GM03348 (cell line): ENCODE measurements at regions not wholly inside any gene's neighbourhood (a gene's known extent, or its start where the extent isn't known, plus 50 kb on each side); places are given as distances from the start of the nearest gene placed in this dataset.

Source experiments
- DNase-seq: peaks from one replicate; pipeline ENCODE4 v3.0.0; 2012; ENCODE audit warnings: low spot score

DNA sequence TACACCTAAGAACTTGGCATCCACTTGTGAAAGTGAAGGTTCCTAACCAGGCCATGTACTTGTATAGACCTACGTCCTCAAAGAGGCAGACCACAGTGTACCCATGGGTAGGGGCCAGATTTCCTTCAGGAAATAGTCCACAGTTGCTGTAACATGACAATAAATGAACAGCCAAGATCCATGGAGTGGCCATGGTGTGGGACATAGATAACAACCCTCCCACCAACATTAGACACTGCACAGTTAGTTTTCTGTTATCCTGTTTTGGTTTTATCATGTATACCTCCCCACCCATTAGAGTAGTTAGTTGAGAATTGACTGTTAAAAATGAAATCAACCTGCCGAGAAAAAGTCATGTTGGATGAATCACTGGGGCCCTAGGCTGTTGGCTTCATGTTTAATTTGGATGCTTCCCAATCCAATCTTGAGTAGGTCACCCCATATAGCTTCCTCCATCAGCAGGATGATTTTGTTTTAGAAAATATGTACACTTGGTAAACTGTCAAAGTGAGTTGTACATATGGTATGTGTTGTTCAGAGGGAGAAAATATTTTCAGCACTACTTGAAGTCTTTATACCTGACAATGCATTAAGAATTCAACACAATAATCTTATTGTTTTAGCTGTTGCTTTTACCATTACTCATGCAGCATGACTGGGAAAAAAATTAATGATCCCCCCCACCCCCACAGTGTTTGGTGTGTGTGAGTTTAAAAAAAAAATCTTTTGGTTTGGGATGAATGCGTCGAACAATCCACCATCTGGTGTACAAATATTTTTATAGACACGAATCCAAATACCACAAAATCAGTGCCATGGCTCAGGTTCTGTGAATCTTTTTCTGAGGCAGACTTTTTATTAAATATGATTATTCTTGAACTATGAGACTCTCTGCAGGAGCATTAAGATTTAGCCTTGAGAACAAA, 88.3 kb upstream of the ARHGAP29 start:
- peak; percentile 84 for DNase-seq

DNA sequence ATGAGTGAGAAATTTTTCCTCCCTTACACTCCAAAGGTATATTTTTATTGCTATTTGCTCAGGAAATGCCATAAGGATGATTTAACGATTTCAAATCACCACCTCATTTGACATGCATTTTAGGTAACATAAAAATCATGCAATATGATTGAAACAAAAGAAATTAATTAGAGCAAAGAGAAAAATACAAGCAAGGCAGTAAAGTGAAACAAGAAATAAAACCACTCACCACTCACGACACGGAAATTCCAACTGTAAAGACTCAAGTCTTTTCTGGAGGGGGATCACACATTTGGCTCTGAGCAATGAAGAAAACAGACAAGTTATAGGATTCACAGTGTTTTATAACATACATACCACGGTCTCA, 86.8 kb upstream of the ARHGAP29 start:
- DNase-seq, result no peak

DNA sequence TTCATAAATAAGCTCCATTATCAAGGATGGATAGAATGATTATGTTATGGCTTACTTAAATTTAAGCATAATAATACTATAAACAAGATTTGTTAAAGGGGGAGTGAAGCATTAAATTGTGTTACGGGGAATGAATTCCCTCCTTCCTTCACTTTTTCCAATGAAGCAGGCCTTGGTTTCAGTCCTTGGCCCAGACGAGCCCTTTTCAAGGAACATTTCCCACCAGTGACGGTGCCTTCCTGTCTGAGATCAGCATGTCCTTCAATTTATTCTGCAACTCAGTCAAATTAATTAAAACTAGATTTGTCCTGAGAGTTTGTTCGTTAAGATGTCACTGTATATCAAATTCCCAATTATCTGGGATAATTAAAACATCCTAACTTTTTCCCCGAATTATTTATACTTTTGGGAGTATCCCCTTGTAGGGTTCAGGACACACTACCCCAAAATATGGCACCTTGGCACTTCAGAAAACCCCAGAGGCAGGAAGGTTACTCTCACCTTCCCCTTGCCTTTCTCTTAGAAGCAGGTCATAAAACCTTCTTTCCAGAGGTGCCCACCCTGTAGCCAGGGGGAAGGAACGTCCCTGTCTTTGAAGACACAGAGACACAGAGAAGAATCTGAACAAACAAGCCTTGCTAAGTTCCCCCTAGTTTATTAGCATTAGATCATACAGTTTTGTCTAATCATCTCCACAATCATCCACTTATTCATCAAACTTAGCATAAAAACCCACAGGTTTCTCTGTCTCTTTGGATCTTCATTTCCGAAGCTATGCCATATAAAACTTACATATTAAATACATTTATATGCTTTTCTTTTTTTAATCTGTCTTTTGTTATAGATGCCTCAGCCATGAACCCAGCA, 86.2 kb upstream of the ARHGAP29 start:
- DNase-seq, result no peak

DNA sequence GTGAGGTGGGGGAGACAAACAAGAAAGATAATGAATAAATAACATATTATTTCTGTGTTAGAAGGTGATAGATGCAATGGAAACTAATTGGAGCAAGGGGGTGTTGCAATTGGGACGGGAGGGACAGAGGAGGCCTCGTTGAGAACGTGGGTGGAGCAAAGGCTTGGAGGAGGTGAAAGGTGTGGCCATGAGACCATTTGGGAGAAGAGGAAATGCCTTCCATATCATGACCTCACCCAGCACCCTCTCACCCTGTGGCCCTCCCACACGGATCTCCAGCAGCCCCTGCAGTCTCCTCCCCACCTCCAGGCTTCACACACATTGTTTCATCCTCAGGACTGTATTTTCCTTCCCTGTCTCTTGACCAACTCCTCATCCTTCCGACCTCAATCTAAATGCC, 85.3 kb upstream of the ARHGAP29 start:
- no peak for DNase-seq

DNA sequence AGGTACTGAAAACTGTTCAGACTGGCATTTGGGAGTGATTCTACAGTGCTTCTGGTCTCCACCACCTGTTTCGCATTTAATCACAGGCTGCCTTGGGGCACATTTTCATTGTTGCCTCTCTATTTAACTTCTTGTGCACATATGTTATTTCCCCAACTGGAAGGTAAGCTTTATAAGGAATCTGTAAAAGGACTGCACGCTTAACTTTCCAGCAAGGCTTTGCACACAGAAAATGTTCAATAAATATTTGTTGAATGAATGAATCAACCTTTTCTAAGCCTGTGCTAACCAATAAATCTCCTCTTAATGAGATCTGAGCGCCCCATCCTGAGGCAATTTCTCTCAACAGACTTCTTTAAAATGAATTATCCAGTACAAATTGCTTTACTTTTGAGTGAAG, 84.3 kb upstream of the ARHGAP29 start:
- no peak for DNase-seq

DNA sequence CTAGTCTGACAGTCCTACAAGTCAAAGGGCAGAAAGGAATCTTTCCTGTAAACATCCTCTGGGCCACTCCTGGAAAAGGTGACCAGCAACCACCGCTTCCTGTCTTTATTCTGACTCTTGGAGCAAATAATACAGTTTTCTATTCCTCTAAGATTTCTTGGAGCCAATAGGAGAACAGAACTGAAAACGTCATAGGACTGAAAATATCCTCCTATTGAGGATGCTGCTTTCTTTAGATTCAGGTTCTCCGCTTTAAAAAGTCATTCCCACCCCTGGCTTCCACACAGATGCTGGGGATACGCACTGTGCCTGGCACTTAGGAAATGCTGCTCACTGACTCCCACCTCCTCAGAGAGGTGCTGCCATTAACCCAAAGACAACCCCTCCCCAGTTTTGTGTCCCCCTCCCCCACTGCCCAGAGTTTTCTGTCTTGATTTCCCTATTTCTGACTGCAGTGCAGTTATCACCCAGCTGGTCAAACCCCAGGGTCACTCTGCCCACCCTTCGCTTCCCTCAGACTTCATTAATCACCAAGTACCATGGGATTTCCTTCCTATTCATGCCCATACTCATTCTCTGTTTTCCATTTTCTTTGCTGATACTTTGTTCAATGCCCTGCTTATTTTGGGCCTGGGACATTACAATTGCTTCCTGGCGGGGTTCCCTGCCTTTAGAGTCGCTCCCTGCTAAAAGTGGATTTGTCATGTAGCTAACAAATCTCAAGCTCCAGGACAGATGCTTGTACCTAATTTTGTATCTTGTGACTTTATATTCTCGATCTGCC, 82.1 kb upstream of the ARHGAP29 start:
- no peak for DNase-seq

DNA sequence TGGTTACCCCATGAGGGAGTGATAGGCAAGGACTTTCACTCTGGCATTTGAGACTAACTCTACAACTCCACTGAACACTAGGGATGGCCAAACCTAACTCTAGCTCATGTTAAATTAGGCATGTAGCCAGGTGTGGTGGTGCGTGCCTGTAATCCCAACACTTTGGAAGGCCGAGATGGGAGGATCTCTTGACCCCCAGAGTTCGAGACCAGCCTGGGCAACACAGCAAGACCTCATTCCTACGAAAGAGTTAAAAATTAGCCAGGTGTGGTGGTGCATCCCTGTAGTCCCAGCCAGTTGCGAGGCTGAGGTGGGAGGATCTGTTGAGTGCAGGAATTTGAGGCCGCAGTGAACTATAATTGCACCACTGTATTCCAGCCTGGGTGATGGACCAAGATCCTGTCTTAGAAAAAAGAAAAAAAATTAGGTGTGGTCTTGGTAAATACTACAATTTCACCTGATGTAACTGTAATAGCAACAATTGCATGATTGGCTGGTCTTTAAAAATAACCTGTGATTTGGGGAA, 81.2 kb upstream of the ARHGAP29 start:
- DNase-seq, result no peak

DNA sequence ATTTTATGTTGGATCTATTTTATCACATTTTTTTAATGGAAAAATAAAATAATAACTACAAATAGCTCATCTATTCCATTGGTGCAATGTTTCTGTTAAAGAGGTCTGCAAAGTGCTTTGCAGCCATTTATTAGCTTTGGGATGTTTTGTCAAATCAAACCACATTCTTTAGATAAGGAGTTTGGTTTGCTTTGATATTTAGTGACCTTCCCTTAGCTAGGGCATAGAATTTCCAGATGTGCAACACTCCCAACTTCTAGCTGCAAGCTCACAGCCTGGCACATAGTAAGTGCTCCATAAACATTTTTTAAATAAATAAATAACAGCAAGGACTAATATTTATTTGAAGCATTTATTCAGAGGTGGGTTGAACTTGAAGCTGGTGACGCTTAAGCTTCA, 80.4 kb upstream of the ARHGAP29 start:
- no peak for DNase-seq

DNA sequence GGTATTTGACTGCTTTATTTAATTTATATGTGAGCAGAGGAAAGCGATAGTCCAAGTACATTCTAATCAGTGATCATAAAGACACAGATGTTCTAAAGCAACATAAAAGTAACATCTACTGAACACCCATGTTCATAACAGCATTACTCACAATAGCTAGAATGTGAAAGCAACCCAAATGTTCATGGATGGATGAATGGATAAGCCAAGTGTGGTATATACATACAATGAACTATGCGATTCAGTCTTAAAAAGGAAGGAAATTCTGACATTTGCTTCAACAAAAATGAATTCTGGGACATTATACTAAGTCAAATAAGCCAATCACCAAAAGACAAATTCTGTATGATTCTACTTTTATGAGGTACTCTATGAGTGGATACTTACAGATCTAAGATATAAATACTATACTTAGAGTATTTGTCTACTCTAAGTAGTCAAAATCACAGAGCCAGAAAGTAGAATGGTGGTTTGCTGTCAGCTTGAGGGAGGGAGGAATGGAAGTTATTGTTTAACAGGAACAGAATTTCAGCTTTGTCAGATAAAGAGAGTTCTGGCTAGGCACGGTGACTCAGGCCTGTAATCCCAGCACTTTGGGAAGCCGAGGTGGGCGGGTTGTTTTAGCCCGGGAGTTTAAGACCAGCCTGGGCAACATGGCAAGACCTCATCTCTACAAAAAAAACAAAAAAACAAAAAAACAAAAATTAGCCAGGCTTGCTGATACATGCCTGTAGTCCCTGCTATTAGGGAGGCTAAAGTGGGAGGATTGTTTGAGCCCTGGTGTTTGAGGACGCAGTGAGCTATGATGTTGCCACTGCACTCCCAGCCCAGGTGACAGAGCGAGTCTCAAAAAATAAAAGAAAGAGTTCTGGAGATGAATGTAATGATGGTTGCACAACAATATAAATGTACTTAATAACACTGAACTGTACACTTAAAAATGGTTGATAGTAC, 79.7 kb upstream of the ARHGAP29 start:
- DNase-seq, result no peak

DNA sequence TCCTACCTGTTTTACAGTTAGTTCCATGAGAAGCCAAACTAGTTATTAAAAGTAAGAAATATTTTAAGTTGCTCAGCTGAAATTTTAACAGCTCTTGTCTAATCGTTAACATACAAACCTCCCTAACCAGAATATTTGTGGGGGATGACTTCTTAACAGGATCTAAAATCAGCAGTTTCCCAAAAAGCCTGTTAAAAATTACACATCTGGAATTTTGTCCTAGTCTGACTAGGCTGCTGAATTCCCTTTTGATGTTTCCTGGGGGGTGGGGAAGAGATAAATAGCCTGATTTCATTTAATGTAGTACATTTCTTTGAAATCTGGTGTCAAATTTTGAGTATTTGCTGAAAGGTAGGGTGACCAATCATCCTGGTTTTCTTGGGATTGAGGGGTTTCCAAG, 78.8 kb upstream of the ARHGAP29 start:
- no peak for DNase-seq

DNA sequence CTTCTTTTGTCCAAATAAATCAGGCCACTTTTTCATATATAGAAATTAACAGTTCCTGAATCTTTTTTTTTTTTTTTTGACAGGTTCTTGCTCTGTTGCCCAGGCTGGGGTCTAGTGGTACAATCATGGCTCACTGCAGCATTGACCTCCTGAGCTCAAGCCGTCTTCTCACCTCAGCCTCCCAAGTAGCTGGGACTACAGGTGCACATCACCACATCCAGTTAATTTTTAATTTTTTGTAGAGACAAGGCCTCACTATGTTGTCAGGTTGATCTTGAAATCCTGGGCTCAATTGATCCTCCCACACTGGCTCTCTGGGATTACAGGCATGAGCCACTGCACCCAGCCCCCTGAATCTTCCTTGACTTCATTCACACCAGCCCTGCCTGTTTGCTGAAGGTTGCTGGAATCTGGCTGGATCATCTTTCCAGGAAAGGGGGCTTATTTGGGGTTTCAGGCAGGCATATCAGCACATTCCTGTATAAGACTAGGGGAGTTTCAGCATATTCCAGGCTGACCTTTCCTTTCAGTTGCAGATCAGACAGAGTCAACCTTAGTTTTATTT, 78.2 kb upstream of the ARHGAP29 start:
- DNase-seq, result no peak

DNA sequence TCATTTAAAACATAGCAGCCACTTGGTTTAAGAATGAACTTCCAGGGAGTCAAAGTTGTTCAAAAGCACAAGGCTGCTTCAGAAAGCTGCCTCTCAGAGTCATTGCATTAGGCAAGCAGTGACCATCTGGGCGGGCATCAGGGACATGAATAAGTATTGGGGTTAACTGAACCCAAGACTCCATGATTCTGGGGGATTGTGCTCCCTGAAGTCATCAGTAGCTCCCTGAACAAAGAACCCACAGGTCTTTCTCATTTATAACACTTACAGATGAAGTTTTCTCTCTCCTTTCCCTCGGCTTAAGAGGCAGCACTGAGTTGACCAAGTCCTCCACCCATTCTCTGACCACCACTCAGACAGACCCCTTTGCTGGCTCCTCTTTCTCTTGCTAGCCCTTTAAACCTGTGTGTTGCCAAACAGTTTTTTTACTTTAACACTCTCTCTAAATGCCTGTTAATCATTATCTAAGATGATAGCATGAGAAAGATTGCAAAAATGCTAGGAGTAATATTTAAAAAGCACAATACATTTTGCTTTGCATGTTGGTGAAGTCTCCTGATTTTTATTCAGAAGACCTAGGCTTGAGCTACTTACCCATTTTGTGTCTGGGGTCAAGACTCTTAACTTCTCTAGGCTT, 77.0 kb upstream of the ARHGAP29 start:
- no peak for DNase-seq

DNA sequence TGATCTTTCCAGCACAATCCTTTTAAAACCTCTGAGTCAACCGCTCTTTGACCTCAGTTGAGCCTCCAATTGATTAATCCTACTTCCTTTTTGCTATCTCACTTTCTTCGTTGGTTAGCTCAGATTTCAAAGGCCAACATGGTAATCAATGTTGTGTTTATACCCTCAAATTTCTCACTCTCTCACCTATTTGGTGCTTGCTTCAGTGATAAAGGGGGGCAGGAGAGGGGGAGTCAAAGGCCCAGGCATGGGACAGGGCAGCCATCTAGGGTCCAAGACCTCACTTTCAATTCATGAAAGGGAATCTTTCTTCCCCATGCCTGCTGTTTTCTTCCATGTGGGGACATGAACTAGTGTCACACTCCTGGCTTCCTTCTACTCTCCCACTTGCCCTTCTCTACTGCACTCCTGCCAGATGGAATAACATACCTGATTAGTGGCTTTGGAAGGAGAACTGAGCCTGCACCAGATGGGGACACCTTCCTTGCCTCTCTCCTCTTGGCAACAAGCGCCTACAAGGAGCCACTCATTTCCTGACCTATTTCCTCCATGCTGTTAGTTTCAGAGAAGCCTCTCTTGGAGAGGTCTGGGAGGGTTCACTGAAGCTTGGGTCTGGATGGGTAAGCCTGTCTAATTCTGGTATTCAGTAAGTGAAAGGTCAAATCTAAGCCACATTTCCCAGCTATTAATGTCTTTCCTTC, 73.3 kb upstream of the ARHGAP29 start:
- DNase-seq, result no peak

DNA sequence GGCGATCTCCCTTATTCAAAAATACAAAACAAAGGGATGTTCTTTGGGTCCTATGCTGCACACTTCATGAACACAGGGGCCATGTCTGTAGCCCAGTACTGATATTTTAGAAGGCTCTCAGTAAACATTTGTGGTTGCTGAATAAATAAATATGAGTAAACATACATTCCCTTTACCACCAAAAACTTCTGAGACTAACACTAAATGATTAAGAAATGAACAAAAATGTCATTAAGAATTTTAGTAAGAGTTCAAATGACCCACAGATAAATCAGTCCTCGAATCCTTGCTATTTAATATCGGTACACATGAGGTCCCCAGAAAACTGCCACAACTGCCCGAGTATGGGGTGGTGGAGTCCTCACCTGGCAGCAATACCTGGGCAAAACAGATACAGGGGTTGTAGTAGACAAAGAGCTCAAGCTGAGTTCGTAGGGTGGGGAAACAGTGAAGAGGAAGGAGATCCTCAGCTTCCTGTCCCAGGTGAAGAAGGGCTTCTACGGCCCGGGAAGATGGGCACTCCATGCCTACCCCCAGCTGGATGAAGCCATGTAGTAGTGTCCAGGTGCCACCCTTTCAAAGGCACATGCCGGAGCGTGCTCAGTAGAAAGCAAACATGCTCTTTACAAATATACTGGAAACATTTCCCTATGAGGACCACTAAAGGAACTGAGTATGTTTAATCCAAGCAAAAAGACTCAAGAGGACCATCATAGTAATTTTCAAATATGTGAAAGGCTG, 72.6 kb upstream of the ARHGAP29 start:
- DNase-seq, result no peak

DNA sequence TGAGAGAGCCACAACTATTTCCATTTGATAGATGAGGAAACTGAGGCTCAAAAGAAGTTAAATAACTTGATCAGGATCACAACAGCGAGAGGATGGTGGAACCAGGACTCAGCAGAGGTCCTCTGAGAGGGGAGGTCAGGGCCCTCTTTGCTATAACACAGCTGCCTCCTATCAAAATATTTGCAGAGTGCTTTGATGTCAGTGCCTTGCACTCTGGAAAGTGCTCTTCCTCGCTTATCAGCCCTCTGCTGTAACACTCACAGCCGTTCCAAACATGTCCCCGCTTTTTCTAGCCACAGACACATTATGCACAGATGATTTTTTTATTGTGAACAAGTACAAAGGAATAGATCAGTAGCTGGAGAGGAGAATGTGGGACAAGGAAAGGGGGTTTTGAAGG, 71.8 kb upstream of the ARHGAP29 start:
- no peak for DNase-seq

DNA sequence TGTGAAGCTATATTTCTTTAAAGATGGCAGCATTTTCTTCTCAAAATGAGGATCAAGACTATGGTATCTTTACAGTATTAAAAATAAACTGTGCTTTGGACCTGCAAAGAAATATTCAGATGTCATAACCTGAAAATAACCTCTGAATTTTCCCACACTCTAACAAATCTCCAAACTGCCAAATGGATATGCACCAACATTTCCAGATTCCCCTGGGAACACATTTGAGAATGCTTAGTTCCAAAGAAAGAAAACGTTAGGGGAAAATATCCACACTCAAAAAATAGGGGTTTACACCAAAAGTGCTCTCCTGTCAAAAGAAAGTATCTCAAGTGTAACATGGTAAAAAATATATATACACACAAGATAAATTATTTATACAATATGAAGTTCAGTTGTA, 69.1 kb upstream of the ARHGAP29 start:
- DNase-seq, result no peak

DNA sequence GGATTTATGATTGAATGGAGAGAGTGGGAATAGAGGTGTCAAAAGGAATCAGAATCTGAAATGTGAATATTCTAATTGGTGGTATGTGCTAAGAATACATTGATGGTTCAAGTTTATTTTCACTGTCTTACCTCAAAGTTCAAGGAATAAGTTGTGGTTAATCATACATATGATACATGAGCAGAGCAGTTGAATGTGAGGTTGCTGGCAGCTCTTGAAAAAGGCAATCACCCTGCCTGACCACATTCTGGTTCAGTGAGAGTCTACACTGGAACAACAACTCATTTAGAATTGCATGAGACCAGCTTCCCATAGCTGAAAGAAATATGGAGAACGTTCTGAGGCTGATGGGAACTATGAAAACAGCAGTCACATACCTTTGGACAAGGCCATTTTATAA, 68.3 kb upstream of the ARHGAP29 start:
- DNase-seq, result peak; percentile 50

DNA sequence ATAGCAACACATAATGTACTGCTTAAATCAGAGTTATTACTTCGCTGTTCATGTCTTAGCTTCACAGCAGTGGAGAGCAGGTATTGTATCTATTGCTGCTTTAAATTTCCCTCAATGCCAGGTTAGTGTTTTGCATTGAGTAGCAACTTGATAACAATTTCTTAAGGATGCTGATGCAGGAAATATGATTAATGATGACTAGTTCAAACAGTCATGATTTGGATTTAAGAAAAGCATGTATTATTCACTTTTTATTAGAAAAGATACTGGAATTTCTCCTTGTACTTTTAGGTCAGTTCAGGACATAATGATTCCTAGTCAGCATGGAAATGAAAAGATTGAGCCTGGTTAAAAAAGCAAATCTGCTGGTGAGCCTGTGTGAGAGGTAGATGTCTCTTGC, 67.2 kb upstream of the ARHGAP29 start:
- no peak for DNase-seq

DNA sequence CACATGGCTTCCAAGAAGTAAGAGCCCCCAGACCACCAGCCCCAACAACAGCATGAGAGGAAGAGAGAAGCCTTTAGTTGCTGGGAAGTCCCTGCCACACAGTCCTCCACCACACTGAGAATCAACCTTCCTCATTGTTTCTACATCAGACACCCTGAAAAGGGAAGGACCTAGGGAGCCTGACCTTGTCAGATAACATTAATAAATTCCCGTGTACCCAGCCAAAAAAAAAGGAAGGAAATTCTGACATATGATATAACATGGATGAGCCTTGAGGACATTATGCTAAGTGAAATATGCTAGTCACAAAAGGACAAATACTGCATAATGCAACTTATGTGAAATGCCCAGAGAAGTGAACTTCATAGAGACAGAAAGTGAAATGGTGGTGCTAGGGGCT, 65.6 kb upstream of the ARHGAP29 start:
- DNase-seq, result no peak
